DMS79 treated with DMSO at 0.1 percent for 48 hours (cell line): ENCODE measurements at regions not wholly inside any gene's neighbourhood (a gene's known extent, or its start where the extent isn't known, plus 50 kb on each side); places are given as distances from the start of the nearest gene placed in this dataset.

ENCODE experiments used
- DNase-seq: peaks from one replicate; lab custom pipeline; 2025; lab: John Stamatoyannopoulos, UW

DNA sequence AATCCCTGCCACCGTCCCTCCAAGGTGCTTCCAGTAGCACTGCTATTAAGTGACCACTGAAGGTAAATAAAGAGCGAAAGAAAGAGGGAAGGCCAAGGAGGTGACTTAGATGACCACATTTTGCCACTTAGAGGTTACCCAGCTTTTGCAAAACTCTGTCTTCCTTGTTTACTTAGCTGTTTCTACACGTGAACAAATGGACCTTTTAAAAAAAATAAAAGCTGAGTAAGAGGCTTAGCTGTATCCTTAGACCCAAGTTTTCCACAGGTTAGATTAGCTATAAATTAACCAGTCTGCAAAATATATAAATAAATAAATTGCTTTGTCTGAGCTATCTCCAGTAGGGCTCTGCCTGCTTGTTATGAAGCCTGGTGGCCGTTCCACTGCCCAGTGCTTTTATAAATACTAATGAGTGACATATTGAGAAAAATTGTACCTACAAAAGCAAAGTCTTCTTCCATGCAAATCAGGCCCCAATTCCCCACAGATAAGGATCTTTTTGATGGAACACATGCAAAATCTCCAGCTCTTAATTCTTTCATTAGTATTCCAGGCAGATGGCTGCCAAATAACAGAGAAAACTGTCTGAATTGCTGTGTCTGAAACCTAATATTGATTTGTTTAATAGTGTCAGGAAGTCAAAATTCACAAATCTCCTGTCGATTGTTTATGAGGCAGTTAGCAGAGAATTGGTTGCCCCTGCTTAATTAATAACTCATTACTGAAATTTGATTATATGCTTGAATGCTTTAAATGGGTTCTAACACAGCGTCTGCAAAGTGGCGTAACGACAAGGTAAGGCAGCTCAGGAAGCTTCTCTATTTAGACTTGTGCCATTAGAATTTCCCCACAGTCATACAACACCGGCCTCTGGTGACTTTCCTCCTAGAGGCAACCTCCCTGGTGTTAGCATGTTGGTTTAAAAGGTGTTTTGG is 176.7 kb downstream of the EMX2 start:
- DNase-seq, result no peak

DNA sequence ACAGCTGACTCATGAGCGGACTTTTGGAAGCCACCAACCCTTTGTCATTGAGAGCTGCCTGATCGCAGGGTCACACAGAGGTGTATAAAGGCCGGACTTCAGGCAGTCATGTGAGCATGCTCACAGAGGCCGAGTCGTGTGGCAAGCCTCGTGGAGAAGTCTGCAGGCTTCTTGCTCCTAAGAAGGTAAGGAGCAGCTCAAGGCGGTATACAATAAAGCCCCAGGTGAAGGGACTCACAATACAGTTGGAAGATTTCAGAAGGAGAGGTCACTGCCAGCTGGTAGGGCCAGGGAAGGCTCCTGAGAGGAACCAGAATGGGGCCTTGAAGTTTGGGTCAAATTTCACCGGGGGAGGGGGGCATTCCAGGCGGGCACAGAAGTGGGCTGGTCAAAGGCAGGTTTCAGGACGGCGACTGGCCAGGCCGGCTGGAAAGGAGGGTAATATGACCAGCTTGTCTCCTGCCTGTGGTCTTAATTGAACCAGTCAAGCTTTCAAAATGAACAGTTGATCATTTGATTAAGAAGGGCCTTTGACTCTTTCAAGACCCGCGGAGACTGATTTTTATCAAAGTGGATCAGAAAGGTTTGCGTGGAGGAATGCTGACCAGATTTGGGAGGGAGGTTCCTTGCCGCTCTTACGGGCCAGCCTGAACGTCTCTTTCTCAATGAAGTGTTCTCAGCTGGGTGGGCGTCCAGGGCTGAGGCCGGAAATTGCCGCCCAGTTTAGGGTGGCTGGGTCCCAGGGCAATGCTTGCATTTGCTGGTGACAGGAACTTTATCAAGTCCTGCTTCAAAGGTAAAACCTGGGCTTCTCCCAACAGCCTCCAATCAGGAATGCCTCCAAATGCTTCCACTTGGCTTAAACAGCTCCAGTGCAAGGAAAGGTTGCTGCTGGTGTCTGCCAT is 178.6 kb downstream of the EMX2 start:
- no peak for DNase-seq

DNA sequence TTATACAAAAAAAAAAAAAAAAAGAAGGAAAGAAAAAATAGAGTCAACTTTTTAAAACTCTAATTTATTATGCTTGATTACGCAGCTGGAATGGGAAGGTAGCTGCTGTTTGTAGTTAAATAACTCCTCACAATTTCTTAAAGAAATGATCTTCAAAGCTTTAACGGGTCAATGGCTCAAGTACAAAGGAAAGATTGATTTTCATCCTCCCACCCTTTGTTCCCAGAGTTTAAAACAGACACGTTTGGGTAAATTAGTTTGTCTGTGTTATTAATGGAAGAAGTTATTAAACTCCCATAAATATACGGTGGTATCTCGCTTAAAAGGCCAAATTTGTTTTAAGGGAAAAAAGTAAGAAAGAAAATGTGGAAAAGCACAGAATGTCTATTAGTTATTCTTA is 179.3 kb downstream of the EMX2 start:
- DNase-seq, result no peak

DNA sequence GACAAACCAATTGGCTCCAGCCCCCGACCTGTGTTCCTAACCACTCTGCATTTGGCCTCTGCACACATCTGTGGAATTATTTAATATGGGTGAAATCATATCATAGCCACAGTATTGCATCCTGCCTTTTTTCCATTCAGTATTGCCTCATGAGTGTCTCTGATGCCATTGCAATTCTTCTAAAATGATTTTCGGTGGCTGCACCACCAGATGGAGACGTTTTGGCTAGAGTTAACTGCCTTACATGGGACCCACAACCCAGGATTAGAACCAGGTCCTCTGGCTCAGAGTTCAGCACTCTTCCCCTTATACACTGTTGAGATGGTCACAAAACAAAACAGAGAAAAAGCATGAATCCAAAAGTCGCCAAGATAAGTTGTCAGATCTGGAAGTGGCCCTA is 180.8 kb downstream of the EMX2 start:
- no peak for DNase-seq

DNA sequence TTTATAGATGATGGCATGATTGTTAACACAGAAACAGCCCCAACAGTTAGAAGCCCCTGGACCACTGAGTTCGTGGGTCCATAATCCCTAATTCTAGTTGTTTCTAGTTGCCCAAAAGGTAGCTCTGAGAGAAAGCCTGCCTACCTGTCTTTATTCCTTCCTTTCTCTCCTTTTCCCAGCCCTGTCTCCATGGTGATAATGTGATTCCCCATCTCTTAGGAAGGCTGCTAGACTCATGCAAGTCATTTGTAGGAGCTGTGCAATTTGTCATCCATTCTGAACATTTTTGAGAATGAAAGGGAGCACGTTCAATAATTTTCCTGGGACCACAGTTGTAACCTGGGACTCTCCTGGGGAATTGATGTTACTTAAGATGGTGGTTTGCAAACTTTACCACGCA is 183.4 kb downstream of the EMX2 start:
- no peak for DNase-seq

DNA sequence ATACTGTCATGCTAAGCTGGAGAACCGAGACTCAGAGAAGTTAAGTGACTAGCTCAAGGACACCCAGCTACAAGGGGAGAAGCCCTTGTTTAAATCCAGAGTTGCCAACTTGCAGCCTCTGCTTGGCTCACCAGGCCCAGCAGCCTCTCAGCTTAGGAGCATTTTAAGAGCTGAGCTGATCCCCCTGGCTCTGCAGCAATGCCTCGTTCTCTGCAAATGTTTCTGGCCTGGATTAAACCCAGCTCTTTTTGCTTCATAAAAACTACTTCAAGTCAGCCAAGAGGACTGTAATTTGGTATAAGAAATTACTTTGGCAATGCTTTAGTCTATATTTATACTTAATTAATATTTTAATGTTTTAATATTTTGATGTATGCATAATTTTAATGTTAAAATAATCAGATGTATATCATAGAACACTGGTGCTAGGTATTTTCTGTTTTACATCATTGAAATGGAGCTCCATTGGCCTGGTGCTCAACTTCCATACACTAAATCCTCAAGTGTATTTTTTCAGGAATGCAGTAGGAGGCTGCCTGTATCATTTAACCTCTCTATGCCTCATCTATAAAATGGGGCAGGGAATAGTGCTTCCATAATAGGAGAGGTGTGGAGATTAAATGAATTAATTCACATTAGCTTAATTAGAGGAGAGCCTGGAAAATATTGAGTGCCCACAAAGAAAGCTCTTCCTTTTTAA is 184.2 kb downstream of the EMX2 start:
- DNase-seq, result no peak

DNA sequence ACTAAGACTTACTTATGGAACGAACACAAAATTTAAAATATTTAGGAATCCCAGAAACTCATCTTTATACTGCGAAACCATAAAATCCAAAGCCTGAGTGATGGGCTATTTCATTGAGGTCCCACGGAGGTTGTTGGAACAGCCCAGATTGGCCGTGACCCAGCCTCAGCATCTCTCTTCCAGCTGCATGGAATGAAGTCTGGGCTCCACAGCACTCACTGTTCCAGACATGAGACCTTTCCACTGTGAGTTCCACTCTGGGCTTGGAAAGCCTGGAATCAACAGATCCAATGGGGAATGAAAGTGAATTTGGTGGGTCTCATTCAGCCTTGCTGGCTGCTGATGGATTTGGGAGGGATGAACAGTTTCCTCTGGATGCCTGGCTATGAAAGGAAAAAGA is 184.9 kb downstream of the EMX2 start:
- DNase-seq, result no peak

DNA sequence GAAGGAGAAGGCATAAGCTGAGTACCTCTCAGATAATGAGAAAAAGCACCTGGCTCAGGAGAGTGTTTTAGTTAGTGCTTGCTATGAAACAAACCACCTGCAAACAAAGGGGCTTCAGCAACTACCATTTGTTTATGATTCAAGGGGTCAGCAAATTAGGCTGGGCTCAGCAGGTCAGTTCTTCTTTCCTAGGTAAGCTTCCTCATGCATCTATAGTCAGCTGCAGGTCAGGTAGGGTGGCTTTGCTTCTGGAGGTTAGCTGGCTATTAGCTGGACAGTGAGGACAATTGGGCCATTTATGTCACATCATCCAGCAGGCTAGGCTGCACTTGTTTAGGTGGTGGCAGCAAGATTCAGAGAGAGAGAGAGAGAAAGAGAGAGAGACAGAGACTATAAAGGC is 185.5 kb downstream of the EMX2 start:
- no peak for DNase-seq

DNA sequence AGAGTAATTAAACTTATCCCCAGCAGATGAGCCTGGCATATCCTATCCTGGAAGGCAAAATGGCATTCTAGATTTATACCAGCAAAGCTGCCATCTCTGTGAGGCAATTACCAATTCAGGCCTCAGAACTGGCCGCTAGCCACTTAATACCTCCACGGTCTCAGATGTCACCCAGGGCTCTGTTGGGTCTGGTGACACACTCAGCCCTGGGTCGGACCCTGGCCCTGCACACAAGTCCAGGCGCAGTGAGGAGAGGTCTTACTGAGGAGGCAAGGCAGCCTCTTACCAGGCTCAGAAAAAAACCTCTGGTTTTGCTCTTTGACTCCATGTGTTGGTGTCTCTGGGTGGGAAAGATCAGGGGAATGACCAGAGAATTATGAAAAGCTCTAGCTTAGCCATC is 186.6 kb downstream of the EMX2 start:
- DNase-seq, result no peak

DNA sequence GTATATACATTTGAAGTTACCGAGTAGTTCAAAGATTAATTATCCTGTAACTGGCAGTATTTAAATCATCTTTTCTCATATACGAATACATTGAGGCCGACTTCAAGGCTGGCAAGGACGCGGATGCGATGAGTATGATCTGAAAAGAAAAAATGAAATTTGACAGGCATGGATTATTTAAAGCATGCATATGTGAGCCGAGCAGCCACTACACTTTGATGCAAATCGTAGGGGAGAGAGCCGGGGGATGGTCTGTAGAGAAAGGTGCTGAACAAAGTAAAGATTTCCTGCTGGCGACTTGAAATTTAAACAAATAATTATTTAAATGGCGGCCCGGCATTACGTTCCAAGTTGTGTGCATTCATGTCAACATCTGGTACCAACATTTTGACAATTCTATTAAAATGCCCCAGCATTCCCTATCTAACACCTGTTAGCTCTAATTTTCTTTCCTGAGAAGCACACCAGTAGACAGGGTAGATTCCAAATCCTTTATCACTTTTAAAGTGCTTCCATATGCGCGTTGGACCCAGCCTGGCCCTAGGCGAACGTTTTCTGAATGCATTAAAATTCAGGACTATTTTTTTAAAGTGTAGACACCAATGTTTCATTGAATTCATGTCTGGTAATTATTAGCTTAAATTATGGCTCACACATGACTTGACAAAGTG is 188.7 kb downstream of the EMX2 start:
- DNase-seq, result no peak

DNA sequence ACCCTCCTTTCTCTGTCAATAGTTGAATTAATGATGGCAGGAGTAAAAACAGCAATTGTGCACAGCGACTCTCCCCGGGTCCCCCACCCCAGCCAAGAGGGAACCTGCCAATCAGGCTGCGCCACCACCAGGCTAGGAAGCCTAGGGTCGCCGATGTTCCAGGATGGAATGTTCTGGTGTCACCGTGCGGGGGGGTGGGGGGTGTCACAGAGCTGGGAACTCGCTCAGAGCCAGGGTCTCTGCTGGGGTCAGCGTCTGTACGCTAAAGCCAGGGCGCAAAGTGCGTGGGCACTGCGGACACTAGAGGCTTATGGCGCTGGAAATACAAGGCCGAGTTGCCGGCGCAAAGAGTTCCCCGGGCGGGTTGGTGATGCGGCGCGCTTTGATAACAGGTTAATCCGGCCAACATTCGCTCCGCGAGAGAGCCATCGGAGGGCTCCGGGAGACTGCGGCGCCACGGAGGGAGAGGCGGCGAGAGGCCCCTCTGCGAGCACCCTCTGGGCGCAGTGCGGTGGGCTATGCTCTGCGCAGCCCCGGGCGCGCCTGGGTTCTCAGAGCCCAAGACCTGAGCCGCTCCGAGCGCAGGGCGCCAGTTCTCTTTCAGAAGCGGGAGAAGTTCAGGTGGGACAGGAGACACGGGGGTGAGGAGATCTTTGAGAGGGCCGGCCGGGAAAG is 192.3 kb downstream of the EMX2 start:
- DNase-seq, result no peak

- no peak for DNase-seq
These were observed 194.1 kb downstream of the EMX2 start for GRCh38 chr10:117736655-117737054.

GRCh38 chr10:117740088-117740487 is 197.5 kb downstream of the EMX2 start:
- DNase-seq, result no peak

GRCh38 chr10:117740691-117741222 is 198.2 kb downstream of the EMX2 start:
- no peak for DNase-seq

- DNase-seq, result no peak
These were observed 199.0 kb downstream of the EMX2 start for GRCh38 chr10:117741524-117741923.

DNA sequence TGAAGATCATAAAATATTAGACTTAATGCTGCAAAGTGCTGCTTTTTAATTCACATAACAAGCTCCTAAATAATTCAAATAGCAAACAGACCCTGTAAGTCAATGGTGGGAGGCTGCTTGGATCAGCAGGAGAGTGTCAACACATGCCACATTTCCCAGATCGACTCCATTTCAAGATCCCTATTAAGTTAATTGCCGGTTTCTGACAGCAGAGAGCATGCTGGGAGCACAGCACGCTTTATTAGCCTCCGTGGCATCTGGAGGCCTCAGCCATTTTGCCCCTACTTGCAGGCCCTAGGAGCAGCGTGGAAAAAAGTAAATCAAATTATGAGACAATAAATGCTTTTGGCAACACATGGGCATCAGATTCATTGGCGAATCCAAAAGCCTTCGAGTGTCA is 201.0 kb downstream of the EMX2 start:
- DNase-seq, result no peak

GRCh38 chr10:117745301-117745700 is 202.8 kb downstream of the EMX2 start:
- DNase-seq, result no peak

DNA sequence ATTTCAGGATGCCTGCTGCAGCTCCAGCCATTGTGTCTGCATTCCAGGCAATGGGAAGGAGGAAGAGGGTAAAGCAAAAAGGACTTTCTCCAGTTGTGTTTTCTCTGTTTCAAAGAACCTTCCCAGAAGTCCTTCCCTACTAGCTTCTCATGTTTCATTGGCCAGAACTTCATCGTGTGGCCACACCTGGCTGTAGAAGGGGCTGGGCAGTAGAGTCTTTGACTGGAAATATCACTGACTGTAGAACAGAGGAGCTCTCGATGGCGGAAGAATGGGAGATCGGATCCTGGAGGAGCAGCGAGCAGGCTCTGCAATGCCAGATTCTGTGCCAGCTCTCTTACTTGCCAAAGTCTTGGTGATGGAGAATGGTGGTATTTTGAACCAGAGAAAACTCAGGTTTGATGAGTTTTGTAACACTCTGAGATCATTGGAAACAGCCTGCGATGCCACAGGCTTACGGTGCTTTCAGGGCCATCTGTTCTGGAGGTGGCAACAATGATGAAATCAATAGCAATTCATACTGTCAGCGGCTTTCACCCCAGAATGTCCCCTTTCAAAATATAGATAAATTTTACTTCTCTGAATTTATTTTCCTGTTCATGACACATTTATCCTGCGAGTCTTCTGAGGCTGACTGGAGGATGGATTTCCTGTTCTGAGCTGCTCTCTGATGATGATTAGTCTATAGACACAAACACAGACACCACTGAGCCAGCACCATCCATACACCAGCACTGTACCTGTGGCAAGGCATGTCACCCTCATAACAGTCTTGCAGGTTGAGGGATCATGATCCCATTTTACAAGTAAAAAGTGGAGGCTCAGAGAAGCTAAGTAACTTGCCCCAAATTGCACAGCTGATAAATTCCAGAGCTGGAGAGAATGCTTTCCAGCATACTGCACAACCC is 204.2 kb downstream of the EMX2 start:
- DNase-seq, result no peak

DNA sequence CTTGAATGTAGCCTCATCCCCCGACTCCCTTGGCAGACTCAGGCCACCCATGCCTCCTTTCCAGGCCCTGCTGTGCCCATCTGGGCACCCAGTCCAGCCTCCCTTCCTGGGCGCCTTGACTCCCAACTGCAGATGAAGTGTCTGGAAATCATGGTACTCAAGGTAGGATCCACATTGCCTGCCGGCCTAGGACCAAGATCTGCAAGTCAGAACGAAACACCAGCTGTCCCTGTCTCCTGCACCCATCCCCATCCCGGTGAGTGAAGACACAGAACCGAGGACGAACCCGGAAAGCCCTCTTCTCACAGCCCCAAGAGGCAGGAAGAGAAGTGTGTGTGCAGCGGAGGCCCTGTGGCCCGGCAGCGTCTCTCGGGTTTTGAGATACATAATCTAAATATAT is 205.1 kb downstream of the EMX2 start:
- no peak for DNase-seq

- no peak for DNase-seq
These were observed 205.5 kb downstream of the EMX2 start for GRCh38 chr10:117748058-117748457.
